Stimulated activated CD4-positive, alpha-beta T cell treated with anti-CD3 and anti-CD28 coated beads, Interleukin-12 subunit alpha, Interleukin-12 subunit beta, amount 100 ng/mL, for 24 hours (primary cell): ENCODE measurements at regions not wholly inside any gene's neighbourhood (a gene's known extent, or its start where the extent isn't known, plus 50 kb on each side); places are given as distances from the start of the nearest gene placed in this dataset.
A peak's percentile ranks its signal among the peaks of the same experiment; 100 is the strongest.
"Not testable (repeated sequence)": the region's sequence is repeated elsewhere in the genome, so short reads cannot be mapped to it uniquely, and the experiment has no call there.

Source experiments
- DNase-seq, 2 experiments: peaks; one replicate each; pipeline ENCODE4 v3.0.0-alpha.2; 2020; ENCODE audit warnings: low read depth in 2 of 2

DNA sequence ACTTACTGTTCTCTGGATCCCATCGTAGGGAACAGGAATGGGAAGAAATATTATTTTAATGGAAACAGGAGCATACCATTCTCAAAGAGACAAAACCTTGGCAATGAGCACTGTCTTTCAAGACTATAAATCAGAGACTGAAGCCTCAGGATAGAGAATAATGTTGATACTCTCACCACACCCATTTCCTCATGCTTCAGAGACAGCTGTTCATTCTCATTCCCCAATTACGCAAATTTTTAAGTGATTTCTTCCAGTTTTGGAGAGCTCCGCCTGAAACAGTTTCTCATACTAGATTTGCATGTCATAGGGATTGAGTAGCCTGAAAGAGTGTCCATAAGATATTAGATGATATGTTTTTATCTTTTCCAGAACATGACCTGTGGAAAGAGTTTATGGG is 290.5 kb upstream of the RASA1 start:
- no peak for DNase-seq

DNA sequence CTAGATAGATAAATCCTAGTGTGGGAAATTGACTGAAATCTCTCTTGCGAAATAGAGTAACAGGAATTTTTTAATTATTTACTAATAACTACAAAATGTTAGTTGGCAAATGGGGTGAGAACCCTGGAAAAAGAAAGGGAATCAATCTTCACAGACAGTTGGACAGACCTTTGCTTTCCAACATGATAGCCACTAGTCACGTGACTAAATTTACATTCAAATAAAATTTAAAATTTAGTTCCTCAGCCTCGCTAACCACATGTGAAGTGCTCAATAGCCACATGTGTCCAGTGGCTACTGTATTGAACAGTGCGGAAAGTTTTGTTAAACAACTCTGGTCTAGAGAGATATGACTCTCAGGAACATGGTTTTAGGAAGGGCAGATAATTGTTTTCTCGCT is 289.9 kb upstream of the RASA1 start:
- DNase-seq = no peak

DNA sequence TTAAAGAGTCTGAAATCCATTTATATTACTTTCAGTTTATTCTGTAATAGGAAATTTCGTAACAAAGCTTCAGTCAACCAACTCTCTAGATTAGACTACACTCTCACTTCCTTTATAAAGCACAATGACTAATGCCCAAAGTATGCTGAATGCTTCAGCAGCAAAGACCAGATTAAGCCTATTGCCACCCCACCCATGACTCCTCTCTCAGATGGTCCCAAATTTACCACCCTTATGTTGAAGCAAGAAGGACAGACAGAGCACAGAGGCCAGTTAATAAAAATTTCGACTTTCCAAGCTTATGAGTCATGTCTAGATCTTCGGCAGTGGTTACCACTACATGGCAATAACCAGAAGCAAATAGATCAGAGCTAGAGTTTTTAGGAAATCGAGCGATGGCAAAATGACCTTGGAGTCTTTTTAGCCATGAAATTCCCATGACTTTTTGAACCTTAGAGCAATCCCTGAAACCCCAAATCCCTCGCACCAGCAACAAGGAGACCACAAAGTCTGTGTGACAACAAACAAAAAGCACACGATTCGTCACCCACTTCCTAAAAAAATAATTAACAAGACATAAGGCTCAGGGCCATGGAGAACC is 287.8 kb upstream of the RASA1 start:
- DNase-seq = no peak

DNA sequence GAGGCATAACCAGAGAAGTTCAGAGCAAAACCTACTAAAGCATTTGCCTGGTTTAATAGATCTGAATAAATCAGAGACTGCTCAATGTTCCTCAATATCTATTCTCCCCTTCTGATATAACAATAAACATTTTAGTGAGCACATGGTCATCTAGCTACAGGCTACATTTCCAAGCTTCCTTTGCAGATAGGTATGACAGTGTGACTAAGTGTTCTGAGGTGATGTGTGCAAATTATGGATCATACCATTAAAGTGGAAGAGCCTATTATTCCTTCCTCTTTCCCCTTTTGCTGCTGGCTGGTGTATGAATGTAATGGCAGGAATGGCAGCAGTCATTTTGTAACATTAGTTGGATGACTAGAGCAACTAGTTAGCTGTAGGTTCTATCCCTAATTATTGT is 285.8 kb upstream of the RASA1 start:
- no peak for DNase-seq

DNA sequence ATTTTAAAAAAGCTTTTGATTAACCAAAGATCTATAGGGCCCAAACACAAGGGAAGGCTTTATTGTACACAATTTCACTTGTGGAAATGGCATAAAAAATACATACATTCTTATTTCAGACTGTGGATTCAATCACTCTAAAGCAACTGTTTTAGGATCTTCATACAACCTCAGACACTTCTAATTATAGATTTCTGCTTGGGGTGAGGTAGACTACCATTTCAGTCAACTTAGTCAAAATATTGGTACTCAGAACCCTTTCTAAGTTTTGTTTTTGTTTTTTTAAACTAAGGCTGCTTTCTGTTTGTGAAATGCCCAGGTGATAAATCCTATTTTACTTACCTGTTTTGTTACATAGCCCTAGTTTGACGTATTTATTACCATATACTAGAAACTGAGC is 284.5 kb upstream of the RASA1 start:
- DNase-seq = no peak

DNA sequence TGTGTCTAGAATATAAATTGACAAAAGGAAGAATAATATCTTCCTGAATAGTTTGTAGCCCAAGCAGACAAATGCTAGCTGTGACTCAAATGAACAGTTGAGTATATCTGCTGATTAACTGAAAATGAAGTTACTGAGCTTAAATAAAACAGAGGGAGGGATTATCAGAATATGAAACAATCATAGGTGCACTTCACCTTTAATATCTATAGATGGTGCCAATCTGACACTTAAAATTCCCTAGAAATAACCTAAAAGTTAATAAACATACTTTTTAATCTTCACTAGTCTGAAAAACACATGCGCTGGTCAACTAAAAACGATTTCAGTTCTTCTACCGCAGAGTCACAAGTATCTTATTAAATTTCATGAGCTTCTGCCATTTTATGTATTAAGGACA is 280.8 kb upstream of the RASA1 start:
- no peak for DNase-seq

DNA sequence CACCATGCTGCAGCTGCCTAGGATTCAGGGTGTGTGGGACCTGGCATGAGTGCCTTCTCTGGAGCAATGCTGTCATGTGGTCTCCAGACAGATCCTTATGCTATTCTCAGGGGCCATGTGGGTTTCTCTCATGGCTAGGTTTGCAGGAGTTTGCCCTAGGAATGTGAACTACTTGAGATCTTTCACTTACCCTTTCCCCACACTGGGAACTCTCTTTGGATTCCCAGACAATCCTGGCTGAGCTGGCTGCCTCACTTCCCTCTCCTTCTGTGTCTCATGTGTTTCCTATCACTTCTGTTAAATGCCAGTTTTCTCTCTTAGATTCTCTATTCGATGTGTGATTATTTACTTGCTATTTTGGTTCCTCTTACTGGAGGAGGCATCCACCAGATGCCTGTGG is 270.2 kb upstream of the RASA1 start:
- DNase-seq = no peak

DNA sequence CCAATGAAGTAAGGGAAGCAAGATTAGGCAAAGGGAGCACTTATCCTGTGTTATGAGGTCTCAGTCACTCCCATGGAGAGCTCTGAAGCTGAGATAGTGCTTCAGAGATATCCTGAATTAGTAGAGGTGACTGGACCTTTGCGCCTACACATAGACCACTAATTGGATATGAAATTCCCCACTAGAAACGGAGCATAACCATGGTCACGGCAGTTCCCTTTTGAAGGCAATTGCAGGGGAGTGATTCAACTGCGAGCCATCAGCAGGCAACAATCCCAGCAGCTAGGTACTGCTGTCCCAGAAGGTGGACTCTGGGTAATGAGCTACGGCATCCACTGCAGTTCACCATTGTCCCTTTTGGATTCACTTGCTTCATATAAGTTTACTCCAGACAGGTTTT is 267.7 kb upstream of the RASA1 start:
- DNase-seq = no peak

DNA sequence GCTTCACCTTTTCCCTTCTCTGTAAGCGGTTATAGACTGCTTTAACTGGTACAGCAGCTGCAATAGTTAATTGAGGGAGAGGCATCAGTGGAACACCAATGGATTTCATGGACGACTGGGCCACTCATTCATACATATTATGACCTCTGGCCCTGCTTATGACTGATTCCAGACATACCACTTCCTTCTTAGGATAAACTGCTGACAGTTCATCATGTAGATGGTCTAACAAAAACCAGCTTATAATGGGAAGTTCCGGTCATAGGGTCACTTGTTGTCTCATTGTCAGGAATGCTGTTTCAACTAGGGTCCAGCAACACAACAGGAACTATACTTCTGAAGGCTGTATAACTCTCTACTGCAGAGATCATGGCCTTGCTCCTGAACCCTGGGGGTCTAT is 265.2 kb upstream of the RASA1 start:
- no peak for DNase-seq

DNA sequence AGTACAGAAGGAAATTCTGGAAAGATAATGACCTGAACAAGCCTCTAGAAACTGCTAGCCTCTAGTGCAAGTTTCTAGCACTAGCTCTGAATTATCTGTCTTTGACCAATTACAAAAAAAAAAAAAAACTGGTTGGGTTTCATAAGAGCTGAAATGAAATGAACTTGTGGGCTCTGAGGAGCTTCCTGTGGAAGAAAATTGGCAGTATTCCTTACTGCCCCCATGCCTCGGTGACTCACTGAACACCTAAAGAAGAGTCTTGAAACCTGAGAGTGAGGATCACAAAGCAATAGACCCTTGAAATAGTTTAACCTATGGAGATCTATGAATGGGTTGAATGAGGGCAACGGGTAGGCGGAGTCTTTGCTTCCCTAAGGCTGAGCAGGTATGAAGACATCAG is 263.6 kb upstream of the RASA1 start:
- no peak for DNase-seq

DNA sequence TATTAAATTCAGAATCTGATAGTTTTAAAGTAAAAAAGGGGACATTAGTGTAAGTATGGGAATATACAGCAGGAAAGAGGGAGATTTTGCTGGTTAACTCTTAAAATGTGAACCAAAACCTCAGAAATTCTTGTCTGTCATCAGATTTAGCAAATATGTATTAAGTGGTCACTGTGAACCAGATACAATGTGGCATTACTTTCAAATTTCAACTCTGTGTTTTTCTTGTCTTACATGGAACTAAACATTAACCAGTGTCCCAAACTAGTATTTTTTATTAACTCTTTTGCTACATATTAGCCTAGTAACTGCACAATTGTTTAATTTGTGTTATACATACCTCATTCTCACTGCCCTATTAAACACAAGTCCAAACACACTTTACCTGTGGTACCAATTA is 259.9 kb upstream of the RASA1 start:
- DNase-seq = no peak

DNA sequence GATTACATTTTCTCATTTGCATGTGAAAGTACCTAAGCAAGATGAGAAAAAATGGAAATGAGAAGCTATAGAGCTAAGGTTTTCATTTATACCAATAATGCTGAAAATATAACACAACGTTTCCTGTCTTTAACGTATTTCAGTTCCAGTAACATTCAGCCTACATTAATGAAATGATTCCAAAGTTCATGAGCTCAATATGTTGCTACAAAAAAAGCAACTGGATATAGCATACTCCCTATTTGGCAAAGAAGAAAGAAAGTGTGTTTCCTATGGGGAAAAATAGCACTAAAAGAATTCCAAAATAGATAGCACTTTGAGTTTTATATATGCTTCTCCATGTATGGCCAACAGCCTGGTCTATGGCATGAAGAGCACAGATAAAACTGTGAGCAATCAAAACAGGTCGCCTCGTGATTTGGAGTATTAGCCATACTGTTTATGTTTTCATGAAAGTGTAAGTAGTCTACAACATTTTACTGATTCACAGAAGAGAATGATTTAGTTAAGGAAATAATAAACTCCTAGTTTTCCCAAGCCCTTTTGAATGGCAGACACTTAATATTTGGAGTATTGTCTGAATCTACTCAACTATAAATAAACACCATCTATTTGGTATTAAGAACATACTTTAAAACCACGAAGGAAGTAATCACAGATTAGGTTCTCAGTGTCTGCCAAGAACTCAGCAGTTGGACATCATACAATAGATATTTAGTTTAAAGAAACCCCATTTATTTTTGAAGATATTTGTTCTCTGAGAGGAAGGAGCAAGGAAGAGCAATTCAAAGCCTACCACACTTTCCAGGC is 258.7 kb upstream of the RASA1 start:
- no peak for DNase-seq

DNA sequence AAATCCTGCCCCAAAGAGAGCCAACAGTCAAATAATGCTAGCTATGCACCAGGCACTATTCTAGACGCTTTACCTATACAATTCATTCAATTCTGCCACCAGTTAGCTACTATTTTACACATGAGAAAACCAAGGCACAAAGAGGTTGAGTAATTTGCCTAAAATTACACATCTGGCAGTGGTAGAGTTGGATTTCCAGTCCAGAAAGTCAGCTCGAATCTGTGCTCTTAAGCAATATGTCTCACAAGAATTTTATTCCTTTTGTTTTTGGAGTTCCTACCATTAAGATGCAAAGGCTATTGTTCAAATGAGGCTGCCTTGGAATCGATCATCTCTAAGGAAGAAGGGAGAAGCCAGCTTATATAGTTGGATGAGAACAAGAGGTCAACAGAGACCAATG is 256.9 kb upstream of the RASA1 start:
- no peak for DNase-seq

DNA sequence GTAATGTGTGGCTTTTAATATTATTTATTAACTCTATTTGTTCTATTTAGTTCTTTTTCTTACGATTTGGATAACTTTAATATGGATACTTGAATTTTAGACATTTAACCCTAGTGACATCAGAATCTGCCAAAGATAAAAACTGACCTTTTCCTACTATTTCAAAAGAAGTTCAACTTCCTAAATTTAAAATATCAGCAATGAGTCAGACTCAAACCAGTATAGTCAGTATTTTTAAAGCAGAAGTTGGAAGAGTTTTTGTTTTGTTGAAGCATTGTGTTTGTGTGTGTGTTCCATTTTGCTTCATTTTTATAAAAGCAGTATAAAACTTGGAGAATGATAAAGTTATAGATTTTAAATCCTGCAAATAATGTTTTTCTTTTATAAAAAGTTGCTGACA is 251.8 kb upstream of the RASA1 start:
- no peak for DNase-seq

DNA sequence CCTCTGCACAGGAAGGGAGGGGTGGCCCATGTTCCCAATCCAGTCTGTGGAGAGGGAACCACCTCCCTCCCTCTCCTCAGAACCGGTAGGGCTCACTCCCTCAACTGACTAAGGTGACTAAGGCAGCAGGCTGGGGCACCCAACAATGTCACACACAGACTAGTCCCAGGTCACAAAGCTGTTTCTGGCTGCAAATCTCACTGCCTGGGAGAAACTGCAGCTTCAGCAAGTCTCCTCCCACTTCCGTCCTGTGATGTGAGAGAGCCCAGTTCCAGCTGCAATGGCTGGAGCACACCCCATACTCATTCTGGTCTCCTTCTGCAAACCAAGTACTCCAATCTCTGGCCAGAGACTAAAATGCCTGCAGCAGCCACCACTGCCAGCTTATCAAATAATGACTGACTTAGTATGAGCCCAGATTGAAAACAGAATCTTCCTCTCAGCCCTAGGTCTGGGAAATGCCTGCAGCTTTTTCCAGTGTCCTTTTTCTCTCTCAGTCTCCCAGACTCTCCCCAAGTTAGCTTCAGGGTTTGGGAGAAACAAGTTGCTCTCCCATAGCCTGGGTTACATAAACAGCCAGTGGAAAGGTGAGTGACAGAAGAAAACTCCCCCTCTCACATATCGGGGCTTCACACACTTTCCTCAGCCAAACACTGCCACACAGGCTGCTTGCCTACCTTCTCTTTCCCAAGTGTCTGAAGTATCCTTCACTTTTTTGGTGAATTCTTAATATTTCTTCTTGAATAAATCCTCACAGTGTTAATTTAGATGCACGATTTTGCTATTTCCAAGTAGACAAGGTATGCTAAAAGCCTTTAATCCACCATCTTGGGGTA is 247.4 kb upstream of the RASA1 start:
- DNase-seq = peak in 1 of 2 experiments; percentile 13

DNA sequence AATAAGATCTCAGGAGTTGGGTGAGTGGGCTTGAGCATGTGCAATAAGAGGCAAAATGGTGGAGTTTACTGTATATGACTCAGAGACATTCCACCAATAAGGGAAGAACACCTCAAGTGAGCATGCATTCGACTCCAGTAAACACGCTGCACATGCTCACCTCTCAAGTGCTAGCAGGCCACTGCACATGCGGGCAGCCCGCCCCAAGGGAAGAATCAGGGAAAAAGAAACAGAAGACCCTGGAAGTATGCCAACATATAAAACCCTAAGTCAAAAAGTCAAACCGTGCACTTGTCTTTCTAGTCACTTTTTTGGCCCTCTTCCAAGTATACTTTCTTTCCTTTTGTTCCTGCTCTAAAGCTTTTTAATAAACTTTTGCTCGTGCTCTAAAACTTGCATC is 245.3 kb upstream of the RASA1 start:
- no peak for DNase-seq

DNA sequence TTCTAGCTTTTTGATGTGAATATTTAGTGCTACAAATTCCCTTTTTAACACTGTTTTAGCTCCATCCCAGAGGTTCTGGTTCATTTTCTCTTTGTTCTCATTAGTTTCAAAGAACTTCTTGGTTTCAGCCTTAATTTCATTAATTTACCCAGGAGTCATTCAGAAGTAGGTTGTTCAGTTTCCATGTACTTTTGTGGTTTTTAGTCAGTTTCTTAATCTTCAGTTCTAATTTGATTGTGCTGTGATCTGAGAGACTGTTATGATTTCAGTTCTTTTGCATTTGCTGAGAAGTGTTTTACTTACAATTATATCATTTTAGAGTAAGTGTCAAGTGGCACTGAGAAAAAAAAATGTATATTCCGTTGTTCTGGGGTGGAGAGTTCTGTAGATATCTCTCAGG is 240.1 kb upstream of the RASA1 start:
- DNase-seq = no peak

DNA sequence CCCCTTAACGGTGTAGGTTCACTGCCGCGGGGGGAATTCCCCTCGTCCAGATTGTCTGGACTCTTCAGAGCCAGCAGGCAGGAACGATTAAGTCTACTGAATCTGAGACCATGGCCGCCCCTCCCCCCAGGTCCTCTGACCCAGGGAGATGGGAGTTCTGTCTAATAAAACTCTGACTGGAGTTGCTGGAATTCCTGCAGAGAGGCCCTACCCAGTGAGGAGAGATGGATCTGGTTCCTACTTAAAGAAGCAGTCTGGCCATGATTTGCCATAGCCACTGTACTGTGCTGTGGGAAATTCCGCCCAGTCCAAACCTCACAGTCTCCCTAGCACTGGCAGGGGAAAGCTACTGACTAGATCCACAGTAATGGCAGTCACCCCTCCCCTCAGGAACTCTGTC is 237.7 kb upstream of the RASA1 start:
- DNase-seq = no peak

DNA sequence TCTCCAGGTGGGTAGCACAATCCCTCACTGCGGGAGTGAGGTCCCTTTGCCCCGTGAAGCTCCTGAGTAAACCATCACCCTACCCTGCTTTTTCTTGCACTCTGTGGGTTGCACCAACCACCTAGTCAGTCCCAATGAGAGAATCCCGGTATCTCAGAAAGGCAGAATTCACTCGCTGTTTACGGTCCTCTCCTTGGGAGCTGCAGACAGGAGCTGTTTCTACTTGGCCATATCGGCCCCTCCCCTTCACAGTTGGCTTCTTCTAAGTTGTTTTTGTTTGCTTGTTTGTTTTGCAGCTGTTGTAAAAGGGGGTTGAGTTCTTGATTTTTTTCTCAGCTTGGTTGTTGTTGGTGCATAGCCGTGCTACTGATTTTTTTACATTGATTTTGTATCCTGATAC is 237.0 kb upstream of the RASA1 start:
- DNase-seq = no peak

DNA sequence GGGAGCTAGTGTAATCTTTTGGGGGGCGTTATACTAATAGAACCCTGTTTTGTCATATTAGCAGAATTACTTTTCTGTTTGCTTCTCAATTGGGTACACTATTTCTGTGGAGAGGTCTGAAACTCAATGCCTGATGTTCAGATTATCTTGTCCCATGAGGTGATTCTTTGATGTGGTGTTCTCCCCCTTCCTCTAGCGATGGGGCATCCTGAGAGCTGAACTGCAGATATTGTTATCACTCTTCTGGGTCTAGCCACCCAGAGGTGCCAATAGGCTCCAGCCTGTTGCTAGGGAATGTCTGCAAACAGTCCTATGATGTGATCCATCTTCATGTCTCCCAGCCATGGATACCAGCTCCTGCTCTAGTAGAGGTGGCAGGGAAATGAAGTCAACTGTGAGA is 233.1 kb upstream of the RASA1 start:
- no peak for DNase-seq

DNA sequence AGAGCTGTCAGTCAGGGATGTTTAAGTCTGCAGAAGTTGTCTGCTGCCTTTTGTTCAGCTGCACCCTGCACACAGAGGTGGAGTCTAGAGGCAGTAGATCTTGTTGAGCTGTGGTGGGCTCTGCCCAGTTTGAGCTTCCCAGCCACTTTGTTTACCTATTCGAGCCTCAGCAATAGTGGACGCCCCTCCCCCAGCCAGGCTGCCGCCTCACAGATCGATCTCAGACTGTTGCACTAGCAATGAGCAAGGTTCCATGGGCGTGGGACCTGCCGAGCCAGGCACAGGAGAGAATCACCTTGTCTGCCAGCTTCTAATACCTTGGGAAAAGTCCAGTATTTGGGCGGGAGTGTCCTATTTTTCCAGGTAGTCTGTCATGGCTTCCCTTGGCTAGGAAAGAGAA is 225.1 kb upstream of the RASA1 start:
- DNase-seq = no peak

DNA sequence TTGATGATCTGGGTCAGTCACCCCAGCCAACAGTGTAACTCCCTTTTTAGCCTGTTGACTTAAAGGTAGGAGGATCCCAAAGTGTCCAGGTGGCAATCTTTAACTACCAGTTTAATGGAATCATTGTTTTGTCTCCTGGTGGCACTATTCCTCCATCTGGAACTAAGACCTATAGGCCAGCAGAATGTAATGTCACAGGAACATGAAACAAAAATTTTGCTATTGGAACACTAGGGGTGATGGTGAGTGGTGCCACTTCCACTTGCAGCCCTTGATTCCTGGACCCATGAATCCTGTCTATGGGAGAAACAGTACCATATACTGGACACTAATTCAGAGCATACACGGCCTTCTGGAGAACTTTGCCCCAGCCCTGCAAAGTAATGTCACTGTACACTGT is 219.5 kb upstream of the RASA1 start:
- DNase-seq = no peak

DNA sequence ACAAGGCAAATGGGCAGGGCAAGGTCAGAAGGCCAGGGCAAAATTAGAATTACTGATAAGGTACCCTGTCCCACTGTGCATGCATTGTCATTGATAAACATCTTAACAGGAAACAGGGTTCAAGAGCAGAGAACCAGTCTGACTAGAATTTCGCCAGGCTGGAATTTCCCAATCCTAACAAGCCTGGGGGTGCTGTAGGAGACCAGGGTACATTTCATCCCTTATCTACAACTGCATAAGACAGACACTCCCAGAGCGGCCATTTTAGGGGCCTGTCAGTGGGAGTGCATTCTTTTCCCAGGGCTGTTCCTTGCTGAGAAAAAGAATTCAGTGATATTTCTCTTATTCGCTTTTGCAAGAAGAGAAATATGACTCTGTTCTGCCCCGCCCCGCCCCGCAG is 218.7 kb upstream of the RASA1 start:
- not testable (repeated sequence) for DNase-seq
